Heart left ventricle (tissue), 13 donors: ENCODE measurements at regions not wholly inside any gene's neighbourhood (a gene's known extent, or its start where the extent isn't known, plus 50 kb on each side); places are given as distances from the start of the nearest gene placed in this dataset.

Source experiments
- POLR2A ChIP-seq, 2 donors: fragments of 450-650 bp; IDR thresholded peaks; one replicate each; pipeline ENCODE4 v1.6.1; 2017; ENCODE audit warnings: antibody characterized with exemption in 2 of 2, mild to moderate bottlenecking in 2 of 2, moderate library complexity in 2 of 2
- TF ChIP-seq, protein P1 (sequence below), 12 donors: fragments of 200-600 bp; sonication (generic) in 4 of 12; IDR thresholded peaks; one replicate each; pipeline versions ENCODE4 v1.5.0 to v1.8.0; 2018 to 2022; ENCODE audit warnings: antibody characterized with exemption in 12 of 12, mild to moderate bottlenecking in 5 of 12
- donor health status: ischemic (EF 13 %, LVEDD 7.1; RV severe dilation, severe dysfunction).
- donor health status: DM: no; HTN: yes; CAD: no.
- donor health status: DM: no; HTN: no; CAD: no.
- donor health status: ischemic (EF 25% LVEDD 6.9; RV normal size, moderate dysfunction).
- donor health status: ischemic (EF 25% LVEDD 5.7; RV mildly dilated, moderate dysfunction).
- donor health status: ischemic (EF 35%, LVEDD 5.7; RV mildly dilated, moderate dysfunction).
- donor health status: nonischemic (EF 11% LVEDD 7.7; RV severe dilation, severe dysfunction).
- donor health status: DM: yes; HTN: yes; CAD: no.
- donor health status: PGD.
- donor health status: ischemic (EF 29% LVEDD 5.4; RV normal size, mild dysfunction).
- donor health status: nonischemic (EF 23%, LVEDD 6.1; RV moderate dilation, normal function).

DNA sequence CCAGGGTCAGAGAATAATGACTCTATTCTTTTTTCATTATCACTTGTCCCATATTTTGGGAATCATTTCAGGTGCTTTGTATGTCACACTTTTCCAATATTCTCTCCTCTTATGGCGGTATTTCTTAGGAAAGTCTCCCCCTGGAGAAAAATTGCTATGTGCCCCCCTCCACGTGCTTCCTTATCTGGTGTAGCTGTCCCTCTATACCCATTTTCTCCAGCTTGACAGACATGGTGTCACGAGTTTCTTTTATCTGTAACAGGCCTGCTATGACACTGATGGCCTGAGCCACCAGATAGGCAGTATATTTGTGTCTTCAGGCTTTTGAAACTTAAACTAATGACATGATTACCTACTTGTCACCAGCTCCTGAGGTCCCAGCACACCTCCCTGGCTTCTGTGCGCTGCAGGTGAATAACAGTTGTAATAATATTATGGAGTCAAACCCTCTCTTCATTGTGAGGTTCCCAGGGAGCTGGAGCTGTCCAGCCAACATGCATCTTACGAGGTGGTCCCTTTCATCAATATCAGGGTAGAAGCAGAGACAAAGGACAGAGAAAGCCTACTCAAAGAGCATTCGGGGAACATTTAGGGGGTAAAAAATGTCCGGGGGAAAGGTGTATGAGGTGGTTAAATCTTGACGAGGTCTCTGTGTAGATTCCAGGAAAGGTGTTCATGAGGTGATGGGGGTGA is 71.2 kb upstream of the DUSP10 start:
- TF ChIP-seq, protein P1, sequence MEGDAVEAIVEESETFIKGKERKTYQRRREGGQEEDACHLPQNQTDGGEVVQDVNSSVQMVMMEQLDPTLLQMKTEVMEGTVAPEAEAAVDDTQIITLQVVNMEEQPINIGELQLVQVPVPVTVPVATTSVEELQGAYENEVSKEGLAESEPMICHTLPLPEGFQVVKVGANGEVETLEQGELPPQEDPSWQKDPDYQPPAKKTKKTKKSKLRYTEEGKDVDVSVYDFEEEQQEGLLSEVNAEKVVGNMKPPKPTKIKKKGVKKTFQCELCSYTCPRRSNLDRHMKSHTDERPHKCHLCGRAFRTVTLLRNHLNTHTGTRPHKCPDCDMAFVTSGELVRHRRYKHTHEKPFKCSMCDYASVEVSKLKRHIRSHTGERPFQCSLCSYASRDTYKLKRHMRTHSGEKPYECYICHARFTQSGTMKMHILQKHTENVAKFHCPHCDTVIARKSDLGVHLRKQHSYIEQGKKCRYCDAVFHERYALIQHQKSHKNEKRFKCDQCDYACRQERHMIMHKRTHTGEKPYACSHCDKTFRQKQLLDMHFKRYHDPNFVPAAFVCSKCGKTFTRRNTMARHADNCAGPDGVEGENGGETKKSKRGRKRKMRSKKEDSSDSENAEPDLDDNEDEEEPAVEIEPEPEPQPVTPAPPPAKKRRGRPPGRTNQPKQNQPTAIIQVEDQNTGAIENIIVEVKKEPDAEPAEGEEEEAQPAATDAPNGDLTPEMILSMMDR (IDR thresholded peaks at IDR 0.05), result no peak
- no peak for TF ChIP-seq POLR2A (IDR thresholded peaks at IDR 0.05)
